HL-60 (cell line): ENCODE measurements at regions not wholly inside any gene's neighbourhood (a gene's known extent, or its start where the extent isn't known, plus 50 kb on each side); places are given as distances from the start of the nearest gene placed in this dataset.
"Not testable (repeated sequence)": the region's sequence is repeated elsewhere in the genome, so short reads cannot be mapped to it uniquely, and the experiment has no call there.

Experiments
- DNase-seq, 2 experiments: peaks; one replicate each; pipeline ENCODE4 v3.0.0-alpha.2; 2010 to 2020; ENCODE audit warnings: low read depth in 1 of 2, low spot score in 1 of 2
- H3K27ac ChIP-seq: fragments of 250-450 bp; sonication (Bioruptor Pico); replicated peaks from 2 replicates; pipeline ENCODE4 v1.5.1; 2020; ENCODE audit warnings: mild to moderate bottlenecking, moderate library complexity
- H3K27me3 ChIP-seq: fragments of 250-450 bp; sonication (Bioruptor Pico); 2 replicates; pipeline ENCODE4 v1.5.1; 2021; ENCODE audit warnings: mild to moderate bottlenecking, moderate library complexity; ENCODE audit not compliant: insufficient read depth, poor library complexity, severe bottlenecking
- H3K4me3 ChIP-seq: replicated peaks from 2 replicates; pipeline ENCODE4 v1.5.1; 2011; ENCODE audit warnings: mild to moderate bottlenecking, control low read depth, low read length; ENCODE audit not compliant: insufficient read depth
- CTCF ChIP-seq: IDR thresholded peaks from one replicate; pipeline ENCODE4 v1.5.1; 2011; ENCODE audit warnings: low read length, control low read depth, inconsistent platforms; ENCODE audit not compliant: insufficient read depth
- GABPA ChIP-seq: IDR thresholded peaks from 2 replicates; pipeline ENCODE4 v1.6.1; 2012; ENCODE audit warnings: low read depth
- POLR2AphosphoS5 ChIP-seq: IDR thresholded peaks from 2 replicates; pipeline ENCODE4 v1.6.1; 2012; ENCODE audit warnings: low read depth
- REST ChIP-seq: IDR thresholded peaks from 2 replicates; pipeline ENCODE4 v1.6.1; 2012; ENCODE audit warnings: low read depth; ENCODE audit not compliant: insufficient replicate concordance
- SPI1 ChIP-seq: IDR thresholded peaks from 2 replicates; pipeline ENCODE4 v1.6.1; 2012; ENCODE audit warnings: low read depth, mild to moderate bottlenecking, borderline replicate concordance

GRCh38 chr1:70504176-70504820 is 93.2 kb downstream of the CTH start:
- DNase-seq: no peak
- Histone ChIP-seq H3K4me3 (no peak overlapping the region), H3K27ac (no peak overlapping the region), H3K27me3 (peaks cover 2% of the 10 kb centered on the region)
- TF ChIP-seq POLR2AphosphoS5 (no peak), REST (no peak), CTCF (no peak), SPI1 (no peak), GABPA (no peak)

GRCh38 chr1:70504821-70505193 is 93.7 kb downstream of the CTH start:
- H3K27ac ChIP-seq: no peak overlapping the region
- H3K4me3 ChIP-seq: no peak overlapping the region
- DNase-seq: no peak
- peaks cover 2% of the 10 kb centered on the region for H3K27me3 ChIP-seq
- no peak for TF ChIP-seq REST
- TF ChIP-seq POLR2AphosphoS5: no peak
- no peak for TF ChIP-seq GABPA
- no peak for TF ChIP-seq SPI1
- TF ChIP-seq CTCF: no peak

GRCh38 chr1:70507991-70508390 is 96.9 kb downstream of the CTH start:
- not testable (repeated sequence) for H3K4me3 ChIP-seq, DNase-seq, H3K27me3 ChIP-seq, H3K27ac ChIP-seq

- Histone ChIP-seq H3K4me3 (no peak overlapping the region), H3K27me3 (peaks cover 2% of the 10 kb centered on the region), H3K27ac (no peak overlapping the region)
- TF ChIP-seq REST (no peak), CTCF (peak; percentile 18)
- DNase-seq: peak; percentile 33 to 77
Observed at GRCh38 chr1:70509996-70510876, 99.2 kb downstream of the CTH start.
